NCI-H1048 (cell line): ENCODE measurements at regions not wholly inside any gene's neighbourhood (a gene's known extent, or its start where the extent isn't known, plus 50 kb on each side); places are given as distances from the start of the nearest gene placed in this dataset.
"Not testable (repeated sequence)": the region's sequence is repeated elsewhere in the genome, so short reads cannot be mapped to it uniquely, and the experiment has no call there.

ENCODE experiments used
- DNase-seq: peaks from one replicate; lab custom pipeline; 2025; lab: John Stamatoyannopoulos, UW

DNA sequence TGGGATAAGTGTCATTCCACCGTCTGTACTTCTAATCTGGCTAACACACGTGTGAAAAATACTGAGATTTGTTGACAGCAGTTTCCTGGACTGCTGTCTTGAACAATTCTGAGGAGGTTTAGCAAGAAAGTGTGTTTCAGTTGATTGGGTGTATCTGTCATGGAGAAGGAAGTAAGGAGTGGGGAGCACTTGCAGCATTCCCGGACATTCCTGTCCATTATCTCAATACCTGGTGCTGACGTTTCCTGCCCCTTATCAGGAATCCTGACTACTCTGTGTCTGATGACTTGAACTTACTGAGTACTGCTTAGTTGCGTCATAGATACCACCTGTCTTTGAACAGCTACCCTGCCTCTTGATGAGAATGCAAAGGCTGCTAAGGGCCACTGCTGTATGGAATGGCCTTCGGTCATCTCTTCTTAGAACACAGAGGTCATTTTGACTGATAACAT lies 72.0 kb upstream of the VKORC1L1 start:
- DNase-seq = no peak

DNA sequence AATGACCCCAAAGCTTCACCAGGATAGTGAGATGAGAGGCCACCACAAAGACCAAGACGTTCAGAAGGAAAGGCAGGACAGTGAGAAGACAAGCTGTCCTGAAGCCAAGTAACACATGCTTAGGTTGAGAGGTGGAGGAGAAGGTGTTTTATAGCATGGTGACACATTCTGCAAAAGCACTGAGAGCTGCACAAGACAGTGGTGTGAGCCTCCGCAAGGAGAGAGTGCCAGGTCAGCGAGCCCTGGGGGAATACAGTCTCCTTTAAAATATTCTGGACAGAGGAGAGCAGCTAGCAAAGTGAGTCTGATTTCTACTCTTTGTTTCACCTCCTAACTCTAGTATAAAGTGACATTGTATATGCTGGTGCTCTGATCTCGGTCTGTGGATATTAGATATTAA lies 68.0 kb upstream of the VKORC1L1 start:
- DNase-seq = no peak

DNA sequence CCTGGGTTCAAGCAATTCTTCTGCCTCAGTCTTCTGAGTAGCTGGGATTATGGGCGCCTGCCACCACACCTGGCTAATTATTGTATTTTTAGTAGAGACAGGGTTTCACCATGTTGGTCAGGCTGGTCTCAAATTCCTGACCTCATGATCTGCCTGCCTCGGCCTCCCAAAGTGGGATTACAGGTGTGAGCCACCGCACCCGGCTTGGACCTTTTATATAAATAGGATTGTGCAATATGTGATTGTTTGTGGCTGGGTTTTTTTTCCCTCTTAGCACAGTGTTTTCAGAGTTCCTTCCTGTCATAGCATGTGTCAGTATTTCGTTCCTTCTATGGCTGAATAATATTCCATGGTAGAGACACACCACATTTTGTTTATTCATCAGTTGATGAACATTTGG lies 65.8 kb upstream of the VKORC1L1 start:
- DNase-seq = not testable (repeated sequence)

DNA sequence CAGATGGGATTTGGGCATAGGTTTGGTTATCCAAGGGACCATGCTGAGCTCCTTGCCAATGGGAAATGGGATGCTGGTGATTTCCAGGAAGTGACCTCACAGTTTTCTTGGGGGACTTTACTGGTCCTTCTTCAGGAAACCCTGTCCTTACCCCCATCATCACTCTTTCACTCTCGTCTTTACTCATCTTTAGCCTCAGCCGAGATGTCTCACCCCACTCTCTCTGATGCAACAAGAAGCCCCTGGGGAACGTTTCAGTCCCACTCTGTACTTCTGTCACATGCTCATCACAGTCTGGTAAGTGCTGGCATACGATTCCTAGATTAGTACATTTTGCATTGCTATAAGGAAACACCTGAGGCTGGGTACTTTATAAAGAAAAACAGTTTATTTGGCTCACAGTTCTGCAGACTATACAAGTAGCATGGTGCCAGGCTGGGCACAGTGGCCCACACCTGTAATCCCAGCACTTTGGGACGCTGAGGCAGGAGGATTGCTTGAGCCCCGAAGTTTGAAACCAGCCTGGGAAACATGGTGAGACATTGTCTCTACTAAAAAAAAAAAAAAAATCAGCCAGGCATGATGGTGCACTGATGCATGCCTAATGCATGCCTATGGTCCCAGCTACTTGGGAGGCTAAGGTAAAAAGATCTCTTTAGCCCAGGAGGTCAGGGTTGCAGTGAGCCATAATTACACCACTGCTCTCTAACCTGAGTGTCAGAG lies 63.5 kb upstream of the VKORC1L1 start:
- DNase-seq = no peak

DNA sequence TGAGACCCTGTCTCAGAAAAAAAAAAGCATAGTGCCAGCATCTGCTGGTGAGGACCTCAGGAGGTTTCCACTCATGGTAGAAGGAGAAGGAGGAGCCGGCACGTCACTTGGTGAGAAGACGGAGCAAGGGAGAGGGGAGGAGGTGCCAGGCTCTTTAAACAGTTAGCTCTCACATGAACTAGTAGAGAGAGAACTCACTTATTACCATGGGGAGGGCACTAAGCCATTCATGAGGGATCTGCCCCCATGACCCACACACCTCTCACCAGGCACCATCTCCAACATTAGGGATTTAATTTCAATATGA lies 62.9 kb upstream of the VKORC1L1 start:
- DNase-seq = no peak

DNA sequence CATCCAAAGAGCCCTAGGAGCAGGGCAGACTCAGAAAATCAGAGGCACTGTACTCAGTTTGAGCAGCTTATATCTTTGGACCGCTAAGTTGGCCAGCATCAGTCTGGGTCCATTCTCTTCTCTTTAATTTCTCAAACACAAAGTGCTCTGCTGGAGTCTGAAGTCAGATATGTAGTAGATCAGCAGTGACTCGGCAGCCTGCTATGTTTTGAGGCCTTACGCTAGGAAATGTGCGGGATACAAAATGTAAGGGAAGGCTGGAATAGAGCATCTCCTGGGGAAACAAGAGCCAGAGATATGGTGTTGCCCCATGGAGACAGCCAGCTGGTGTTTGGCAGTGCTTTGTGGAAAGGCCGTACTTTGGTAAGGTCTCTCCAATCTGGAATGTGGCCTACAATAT lies 60.6 kb upstream of the VKORC1L1 start:
- no peak for DNase-seq

DNA sequence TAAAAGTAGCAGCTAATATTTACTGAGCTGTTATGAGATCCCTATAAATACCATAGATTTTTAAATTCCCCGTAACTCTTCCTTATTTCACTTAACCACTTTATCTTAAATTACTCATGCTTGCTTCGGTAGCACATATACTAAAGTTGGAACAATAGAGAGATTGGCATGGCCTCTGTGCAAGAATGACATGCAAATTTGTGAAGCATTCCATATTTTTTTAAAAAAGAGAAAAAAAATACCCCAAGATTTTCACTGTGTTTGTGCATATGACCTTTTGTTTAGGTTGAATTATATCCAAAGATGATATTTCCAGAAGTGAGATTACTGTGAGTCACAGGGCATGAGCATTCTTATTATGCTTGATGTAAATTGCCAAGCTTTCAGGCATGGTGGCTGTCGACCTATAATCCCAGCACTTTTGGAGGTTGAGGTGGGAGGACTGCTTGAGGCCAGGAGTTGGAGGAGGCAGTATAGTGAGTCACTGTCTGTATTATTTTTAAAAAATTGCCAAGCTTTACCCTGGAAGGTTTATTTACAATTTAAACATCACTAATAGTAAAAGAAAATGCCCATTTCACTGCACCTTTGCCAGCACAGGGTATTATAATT lies 58.2 kb upstream of the VKORC1L1 start:
- not testable (repeated sequence) for DNase-seq

DNA sequence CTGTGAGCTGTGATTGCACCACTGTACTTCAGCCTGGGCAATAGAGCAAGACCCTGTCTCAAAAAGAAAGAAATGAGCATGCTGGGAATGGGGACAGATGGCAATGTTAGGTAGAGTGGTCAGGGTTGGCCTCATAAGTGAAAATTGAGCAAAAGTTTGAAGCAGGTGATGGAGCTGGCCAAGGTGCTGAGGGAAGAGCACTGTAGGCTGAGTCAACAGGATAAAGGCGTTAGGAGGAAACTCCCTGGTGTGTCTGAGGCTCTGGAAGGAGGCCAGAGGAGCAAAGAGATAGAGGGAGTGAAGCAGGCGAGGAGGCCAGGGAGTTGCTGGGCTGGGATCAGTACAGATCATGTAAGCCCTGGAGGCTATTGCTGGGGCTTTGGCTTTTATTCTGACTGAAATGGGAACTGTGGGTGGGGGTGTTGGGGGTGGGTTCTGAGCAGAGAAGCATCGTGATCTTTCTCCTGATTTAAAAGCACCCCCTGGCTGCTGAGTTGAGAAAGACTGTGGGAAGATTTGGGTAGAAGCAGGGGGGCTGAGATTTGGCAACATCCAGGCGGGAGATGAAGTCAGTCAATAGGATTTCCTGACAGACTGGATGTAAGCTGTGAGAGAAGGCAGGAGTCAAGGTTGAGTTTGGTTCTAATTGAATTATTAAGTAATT lies 52.5 kb upstream of the VKORC1L1 start:
- DNase-seq = no peak
